GM19468 (cell line): ENCODE measurements at regions not wholly inside any gene's neighbourhood (a gene's known extent, or its start where the extent isn't known, plus 50 kb on each side); places are given as distances from the start of the nearest gene placed in this dataset.
"Not testable (repeated sequence)": the region's sequence is repeated elsewhere in the genome, so short reads cannot be mapped to it uniquely, and the experiment has no call there.

Experiments used
- ATAC-seq: cut with Tn5 transposase; IDR thresholded peaks from one replicate; pipeline ENCODE4 v1.9.1; 2021; ENCODE audit warnings: mild to moderate bottlenecking, moderate library complexity, moderate number of reproducible peaks; ENCODE audit not compliant: unreplicated experiment; ENCODE audit errors: extremely low read depth

- no peak for ATAC-seq
These were observed 124.1 kb downstream of the CD164 start for GRCh38 chr6:109258129-109258528.

GRCh38 chr6:109257494-109257893 is 124.8 kb downstream of the CD164 start:
- ATAC-seq: no peak

GRCh38 chr6:109255946-109256640 is 126.2 kb downstream of the CD164 start:
- no peak for ATAC-seq

- no peak for ATAC-seq
These were observed 127.2 kb downstream of the CD164 start for GRCh38 chr6:109255087-109255486.

GRCh38 chr6:109253366-109253765 is 128.9 kb downstream of the CD164 start:
- ATAC-seq: no peak

GRCh38 chr6:109252261-109253041 is 129.8 kb downstream of the CD164 start:
- no peak for ATAC-seq

GRCh38 chr6:109251839-109252238 is 130.4 kb downstream of the CD164 start:
- ATAC-seq: no peak

- not testable (repeated sequence) for ATAC-seq
These were observed 131.6 kb downstream of the CD164 start for GRCh38 chr6:109250544-109251156.

GRCh38 chr6:109243863-109244825 is 138.1 kb downstream of the CD164 start:
- no peak for ATAC-seq

- ATAC-seq: no peak
These were observed 139.3 kb downstream of the CD164 start for GRCh38 chr6:109242925-109243324.

- ATAC-seq: no peak
These were observed 140.2 kb downstream of the CD164 start for GRCh38 chr6:109242029-109242428.

GRCh38 chr6:109241199-109241598 is 141.1 kb downstream of the CD164 start:
- ATAC-seq: no peak

- no peak for ATAC-seq
These were observed 141.7 kb downstream of the CD164 start for GRCh38 chr6:109240370-109241084.

GRCh38 chr6:109239651-109240321 is 142.5 kb downstream of the CD164 start:
- no peak for ATAC-seq

- no peak for ATAC-seq
These were observed 143.1 kb downstream of the CD164 start for GRCh38 chr6:109239160-109239559.

GRCh38 chr6:109238396-109238795 is 143.1 kb downstream of the CEP57L1 start:
- no peak for ATAC-seq

- ATAC-seq: no peak
These were observed 142.7 kb downstream of the CEP57L1 start for GRCh38 chr6:109237986-109238329.

GRCh38 chr6:109237077-109237985 is 142.0 kb downstream of the CEP57L1 start:
- ATAC-seq: no peak
